H1 (cell line): ENCODE measurements at regions not wholly inside any gene's neighbourhood (a gene's known extent, or its start where the extent isn't known, plus 50 kb on each side); places are given as distances from the start of the nearest gene placed in this dataset.
A peak's percentile ranks its signal among the peaks of the same experiment; 100 is the strongest.

Source experiments
- CTCF ChIA-PET: fragments of 300-600 bp; sonication (Branson Sonifier 250); formaldehyde crosslinking; loops from one replicate; lab custom pipeline; 2021; ENCODE audit not compliant: partially characterized antibody; lab: Charles Lee
- POLR2A ChIA-PET: fragments of 300-600 bp; sonication (Branson Sonifier 250); formaldehyde crosslinking; loops from one replicate; lab custom pipeline; 2021; ENCODE audit warnings: inconsistent platforms; ENCODE audit not compliant: partially characterized antibody; lab: Charles Lee
- DNase-seq, 2 experiments: peaks; one replicate each; pipeline versions ENCODE4 v3.0.0 to v3.0.0-alpha.2; 2010 to 2022; ENCODE audit warnings: low spot score in 2 of 2, low read depth in 1 of 2, mixed read lengths in 1 of 2
- FAIRE-seq: peaks from 2 replicates; lab custom pipeline; 2011; peaks lifted over from hg19 to GRCh38; lab: Jason Lieb, UNC
- H2AFZ ChIP-seq: 2 replicates; pipeline ENCODE4 v1.8.1; 2012; ENCODE audit warnings: low read length, inconsistent platforms
- H2AK5ac ChIP-seq: 2 replicates; pipeline ENCODE4 v1.6.1; 2013; ENCODE audit warnings: low read depth, low read length
- H2BK120ac ChIP-seq: replicated peaks from 2 replicates; pipeline ENCODE3; 2013; ENCODE audit warnings: low read depth, low read length, inconsistent platforms
- H2BK12ac ChIP-seq: 2 replicates; pipeline ENCODE4 v1.6.1; 2013; ENCODE audit warnings: low read depth, low read length
- H2BK15ac ChIP-seq: 2 replicates; pipeline ENCODE4 v1.6.1; 2013; ENCODE audit warnings: low read length
- H2BK20ac ChIP-seq: 2 replicates; pipeline ENCODE4 v1.6.1; 2013; ENCODE audit warnings: low read length
- H2BK5ac ChIP-seq: 2 replicates; pipeline ENCODE4 v1.6.1; 2013; ENCODE audit warnings: low read depth, low read length
- H3K14ac ChIP-seq: 2 replicates; pipeline ENCODE4 v1.6.1; 2013; ENCODE audit warnings: inconsistent platforms; ENCODE audit not compliant: insufficient read length
- H3K18ac ChIP-seq: 2 replicates; pipeline ENCODE4 v1.6.1; 2013; ENCODE audit warnings: low read length; ENCODE audit errors: extremely low read depth
- H3K23ac ChIP-seq: 2 replicates; pipeline ENCODE4 v1.6.1; 2013; ENCODE audit warnings: inconsistent platforms; ENCODE audit not compliant: insufficient read length
- H3K23me2 ChIP-seq: 2 replicates; pipeline ENCODE4 v1.6.1; 2013; ENCODE audit warnings: low read depth, low read length
- H3K27ac ChIP-seq: 2 replicates; pipeline ENCODE4 v1.6.1; 2011; ENCODE audit warnings: low read depth, low read length, inconsistent platforms
- H3K27me3 ChIP-seq, 4 experiments: replicated peaks in 1 of 4; 1 replicate in 1 of 4; 2 replicates in 3 of 4; pipeline versions ENCODE4 v1.6.1 to v1.8.1; 2011 to 2013; ENCODE audit warnings: low read length in 3 of 4, mild to moderate bottlenecking in 3 of 4, inconsistent platforms in 2 of 4, mixed read lengths in 2 of 4, moderate library complexity in 1 of 4; ENCODE audit not compliant: control insufficient read depth in 3 of 4, insufficient read depth in 3 of 4; ENCODE audit errors: extremely low read depth in 1 of 4
- H3K36me3 ChIP-seq, 4 experiments: 2 replicates each; pipeline versions ENCODE4 v1.6.1 to v1.8.1; 2011 to 2013; ENCODE audit warnings: mild to moderate bottlenecking in 4 of 4, low read length in 3 of 4, moderate library complexity in 2 of 4, control low read depth in 1 of 4, inconsistent platforms in 1 of 4; ENCODE audit not compliant: insufficient read depth in 4 of 4, control insufficient read depth in 2 of 4
- H3K4ac ChIP-seq: replicated peaks from 2 replicates; pipeline ENCODE3; 2013; ENCODE audit warnings: low read length, low read depth, mixed read lengths, inconsistent platforms; ENCODE audit not compliant: insufficient read length
- H3K4me1 ChIP-seq, 4 experiments: replicated peaks in 1 of 4; 1 replicate in 1 of 4; 2 replicates in 3 of 4; pipeline versions ENCODE4 v1.6.1 to v1.8.1; 2011 to 2013; ENCODE audit warnings: low read length in 3 of 4, inconsistent platforms in 2 of 4, mixed read lengths in 1 of 4; ENCODE audit not compliant: insufficient read depth in 4 of 4, control insufficient read depth in 3 of 4
- H3K4me2 ChIP-seq, 2 experiments: 2 replicates each; pipeline versions ENCODE4 v1.6.1 to v1.8.1; 2011 to 2013; ENCODE audit warnings: low read depth in 2 of 2, low read length in 2 of 2, control low read depth in 1 of 2, inconsistent platforms in 1 of 2, mild to moderate bottlenecking in 1 of 2; ENCODE audit not compliant: insufficient read depth in 1 of 2
- H3K4me3 ChIP-seq, 4 experiments: fragments of 200-600, 300-600 bp in 1 of 4; sonication (generic), shearing (Covaris generic), sonication (Bioruptor Twin) in 1 of 4; 2 replicates each; pipeline versions ENCODE4 v1.5.1 to v1.8.1; 2011 to 2016; ENCODE audit warnings: low read length in 4 of 4, low read depth in 3 of 4, control low read depth in 2 of 4, inconsistent platforms in 2 of 4, mild to moderate bottlenecking in 2 of 4, mixed read lengths in 1 of 4, moderate library complexity in 1 of 4; ENCODE audit not compliant: insufficient read depth in 2 of 4; ENCODE audit errors: extremely low read depth in 1 of 4
- H3K56ac ChIP-seq: replicated peaks from 2 replicates; pipeline ENCODE3; 2013; ENCODE audit warnings: low read depth, mild to moderate bottlenecking, mixed read lengths, low read length, inconsistent platforms; ENCODE audit not compliant: insufficient read length
- H3K79me1 ChIP-seq: 2 replicates; pipeline ENCODE4 v1.6.1; 2013; ENCODE audit warnings: low read depth, low read length, control low read depth
- H3K79me2 ChIP-seq, 2 experiments: 2 replicates each; pipeline versions ENCODE4 v1.6.1 to v1.8.1; 2012 to 2013; ENCODE audit warnings: low read length in 2 of 2, mild to moderate bottlenecking in 2 of 2, inconsistent platforms in 1 of 2; ENCODE audit not compliant: insufficient read depth in 2 of 2, control insufficient read depth in 1 of 2
- H3K9ac ChIP-seq, 4 experiments: replicated peaks in 1 of 4; 1 replicate in 1 of 4; 2 replicates in 3 of 4; pipeline versions ENCODE4 v1.6.1 to v1.8.1; 2011 to 2013; ENCODE audit warnings: low read depth in 3 of 4, low read length in 3 of 4, control low read depth in 2 of 4, mild to moderate bottlenecking in 2 of 4, moderate library complexity in 2 of 4, inconsistent platforms in 1 of 4; ENCODE audit errors: extremely low read depth in 1 of 4
- H3K9me3 ChIP-seq, 2 experiments: 2 replicates each; pipeline versions ENCODE4 v1.6.1 to v1.8.1; 2012 to 2013; ENCODE audit warnings: mild to moderate bottlenecking in 2 of 2, moderate library complexity in 2 of 2, control low read depth in 1 of 2, inconsistent platforms in 1 of 2, low read depth in 1 of 2, low read length in 1 of 2, mixed read lengths in 1 of 2; ENCODE audit not compliant: insufficient read depth in 2 of 2
- H4K20me1 ChIP-seq, 2 experiments: replicated peaks in 1 of 2; 2 replicates each; pipeline versions ENCODE3 to v1.8.1; 2011 to 2013; ENCODE audit warnings: inconsistent platforms in 2 of 2, low read length in 2 of 2, mild to moderate bottlenecking in 1 of 2; ENCODE audit not compliant: insufficient read depth in 2 of 2, control insufficient read depth in 1 of 2
- H4K5ac ChIP-seq: 2 replicates; pipeline ENCODE4 v1.6.1; 2013; ENCODE audit warnings: low read length, low read depth, mixed read lengths, inconsistent platforms; ENCODE audit not compliant: insufficient read length
- H4K8ac ChIP-seq: 2 replicates; pipeline ENCODE4 v1.8.0; 2013; ENCODE audit warnings: mild to moderate bottlenecking, moderate library complexity, low read length, inconsistent platforms; ENCODE audit not compliant: insufficient read depth; ENCODE audit errors: extremely low read depth
- H4K91ac ChIP-seq: replicated peaks from 2 replicates; pipeline ENCODE3; 2013; ENCODE audit warnings: low read length, mixed read lengths, inconsistent platforms; ENCODE audit not compliant: insufficient read length
- CBX8 ChIP-seq: fragments of 300-800, 300-1000 bp; sonication (generic); IDR thresholded peaks from 2 replicates; pipeline ENCODE4 v1.7.1; 2016; ENCODE audit warnings: low read depth, low read length, borderline replicate concordance
- CEBPB ChIP-seq: IDR thresholded peaks from 2 replicates; pipeline ENCODE4 v1.6.1; 2012; ENCODE audit warnings: low read depth, low read length
- CHD1 ChIP-seq: IDR thresholded peaks from 2 replicates; pipeline ENCODE4 v1.6.1; 2012; ENCODE audit warnings: low read depth, low read length, improper control_type of control experiment
- CREB1 ChIP-seq: IDR thresholded peaks from 2 replicates; pipeline ENCODE4 v1.6.1; 2012; ENCODE audit warnings: inconsistent platforms
- EGR1 ChIP-seq: IDR thresholded peaks from 2 replicates; pipeline ENCODE4 v1.6.1; 2011; ENCODE audit warnings: low read depth, low read length, borderline replicate concordance
- EZH2 ChIP-seq: fragments of 200-600 bp; sonication (generic); IDR thresholded peaks from 2 replicates; pipeline ENCODE4 v1.7.1; 2012; ENCODE audit warnings: low read depth, mild to moderate bottlenecking, moderate library complexity, low read length, inconsistent platforms; ENCODE audit not compliant: severe bottlenecking
- GTF2F1 ChIP-seq: IDR thresholded peaks from 2 replicates; pipeline ENCODE4 v1.6.1; 2012; ENCODE audit warnings: low read depth, low read length, improper control_type of control experiment, borderline replicate concordance
- JUND ChIP-seq: IDR thresholded peaks from 2 replicates; pipeline ENCODE4 v1.6.1; 2011; ENCODE audit warnings: mild to moderate bottlenecking, improper control_type of control experiment, low read length
- NANOG ChIP-seq: IDR thresholded peaks from 2 replicates; pipeline ENCODE4 v1.6.1; 2011; ENCODE audit warnings: low read length, low read depth, mild to moderate bottlenecking, inconsistent platforms; ENCODE audit not compliant: insufficient read depth, poor library complexity, severe bottlenecking
- POLR2AphosphoS5 ChIP-seq: IDR thresholded peaks from 2 replicates; pipeline ENCODE4 v1.6.1; 2011; ENCODE audit warnings: low read depth, low read length
- TCF12 ChIP-seq: IDR thresholded peaks from 2 replicates; pipeline ENCODE4 v1.6.1; 2011; ENCODE audit warnings: low read depth, mild to moderate bottlenecking, low read length
- TEAD4 ChIP-seq: IDR thresholded peaks from 2 replicates; pipeline ENCODE4 v1.6.1; 2012; ENCODE audit warnings: low read depth, low read length, inconsistent platforms, mixed read lengths
- USF2 ChIP-seq: IDR thresholded peaks from 2 replicates; pipeline ENCODE4 v1.6.1; 2011; ENCODE audit warnings: low read length, improper control_type of control experiment
- WGBS, 2 experiments: shearing (Covaris generic) in 1 of 2; methylation state at CpG; one replicate each; pipeline versions ENCODE4 v1.1.6 to v1.1.7; 2013 to 2015; ENCODE audit warnings: low lambda C conversion rate in 2 of 2, mixed read lengths in 2 of 2, inconsistent platforms in 1 of 2, low coverage in 1 of 2, missing lambda C conversion rate in 1 of 2; ENCODE audit not compliant: insufficient replicate concordance in 2 of 2, insufficient coverage in 1 of 2, insufficient read length in 1 of 2; ENCODE audit errors: extremely low coverage in 1 of 2, missing lambda C conversion rate in 1 of 2; 5-methylcytosine and 5-hydroxymethylcytosine counted together

- POLR2A ChIA-PET, result no interaction called here
- Histone ChIP-seq H3K14ac (no peak overlapping the region), H3K79me2 (no peaks in the 10 kb centered on the region), H3K36me3 (no peaks in the 10 kb centered on the region), H3K27ac (no peak overlapping the region), H4K8ac (no peak overlapping the region), H3K79me1 (no peaks in the 10 kb centered on the region), H3K9ac (no peak overlapping the region), H3K23me2 (peaks cover 7% of the 10 kb centered on the region; the same call in 1 of the 2 replicates), H3K4me2 (no peak overlapping the region), H2BK15ac (no peak overlapping the region), H2BK12ac (no peak overlapping the region; the same call in 1 of the 2 replicates), H2AK5ac (no peak overlapping the region), H3K9me3 (peaks cover 0 to under 1% of the 10 kb centered on the region in 2 experiments; a peak in 1 of 4 replicates), H4K91ac (peak overlapping the region; percentile 86), H3K4ac (peak overlapping the region; percentile 69), H2AFZ (no peak overlapping the region), H3K23ac (no peak overlapping the region), H3K4me3 (peak overlapping the region in 1 of 4 experiments; percentile 12; a peak in 1 of 8 replicates), H4K20me1 (no peaks in the 10 kb centered on the region), H3K56ac (no peak overlapping the region), H4K5ac (peak overlapping the region; percentile 27), H3K18ac (peak overlapping the region; percentile 51; the same call in 1 of the 2 replicates), H2BK20ac (peak overlapping the region; percentile 90; the same call in 1 of the 2 replicates), H2BK120ac (peak overlapping the region; percentile 1), H2BK5ac (peak overlapping the region; percentile 63; the same call in 1 of the 2 replicates), H3K27me3 (peaks cover 0 to 4% (median 1%) of the 10 kb centered on the region in 4 experiments; a peak in 2 of 7 replicates), H3K4me1 (peaks cover 10 to 26% (median 15%) of the 10 kb centered on the region in 4 experiments)
- no peak for TF ChIP-seq EZH2
- TF ChIP-seq JUND, result no peak
- TF ChIP-seq CHD1, result no peak
- TF ChIP-seq GTF2F1, result no peak
- TF ChIP-seq CEBPB, result no peak
- no peak for TF ChIP-seq CBX8
- no peak for TF ChIP-seq TEAD4
- TF ChIP-seq CREB1, result no peak
- no peak for TF ChIP-seq TCF12
- no peak for TF ChIP-seq USF2
- TF ChIP-seq POLR2AphosphoS5, result no peak
- TF ChIP-seq NANOG, result no peak
- TF ChIP-seq EGR1, result no peak
- FAIRE-seq (no peak), DNase-seq (no peak)
- CTCF ChIA-PET, result interaction anchor here (0.6 kb wide), 1 partner anchor 12 kb away, joined by 3 read pairs; no protein-coding TSS in a partner anchor
- WGBS, 2 experiments, result 83% methylated on average over 3 of the region's 3 CpGs; no CpG with 5 or more reads in 1 of the 2 experiments
Measured at GRCh38 chr22:47676685-47677084, 914.2 kb downstream of the TBC1D22A start.
